Loucy (cell line): ENCODE measurements at regions not wholly inside any gene's neighbourhood (a gene's known extent, or its start where the extent isn't known, plus 50 kb on each side); places are given as distances from the start of the nearest gene placed in this dataset.

ENCODE experiments used
- H2AFZ ChIP-seq: fragments of 200-600 bp; sonication (generic); 2 replicates; pipeline ENCODE4 v1.6.0; 2016; ENCODE audit warnings: antibody characterized with exemption, mild to moderate bottlenecking, low read length, moderate library complexity
- H3F3A ChIP-seq: fragments of 200-600 bp; 2 replicates; pipeline ENCODE4 v1.6.0; 2016; ENCODE audit warnings: antibody characterized with exemption, low read depth, mild to moderate bottlenecking
- H3K27me3 ChIP-seq: fragments of 200-600 bp; sonication (generic); 2 replicates; pipeline ENCODE4 v1.6.1; 2014; ENCODE audit warnings: low read length, mild to moderate bottlenecking; ENCODE audit not compliant: insufficient read depth, poor library complexity, severe bottlenecking
- H3K36me3 ChIP-seq: fragments of 200-600 bp; sonication (generic); 2 replicates; pipeline ENCODE4 v1.6.1; 2016; ENCODE audit warnings: low read length; ENCODE audit not compliant: insufficient read depth
- H3K4me1 ChIP-seq: fragments of 200-600 bp; sonication (generic); 2 replicates; pipeline ENCODE4 v1.5.1; 2014; ENCODE audit warnings: low read length, mild to moderate bottlenecking; ENCODE audit not compliant: insufficient read depth, poor library complexity, severe bottlenecking
- H3K4me2 ChIP-seq: fragments of 200-600 bp; sonication (generic); 2 replicates; pipeline ENCODE4 v1.6.0; 2014; ENCODE audit warnings: antibody characterized with exemption, low read length, low read depth, mild to moderate bottlenecking; ENCODE audit not compliant: poor library complexity, severe bottlenecking
- H3K4me3 ChIP-seq: fragments of 200-600 bp; sonication (generic); 2 replicates; pipeline ENCODE4 v1.5.1; 2014; ENCODE audit warnings: low read length, mild to moderate bottlenecking, mixed read lengths; ENCODE audit not compliant: poor library complexity, severe bottlenecking
- H3K79me2 ChIP-seq: fragments of 200-600 bp; sonication (generic); 2 replicates; pipeline ENCODE4 v1.6.1; 2014; ENCODE audit warnings: low read length; ENCODE audit not compliant: insufficient read depth
- H3K9ac ChIP-seq: fragments of 200-600 bp; sonication (generic); 2 replicates; pipeline ENCODE4 v1.6.0; 2014; ENCODE audit warnings: mild to moderate bottlenecking, low read depth, low read length, moderate library complexity; ENCODE audit not compliant: poor library complexity, severe bottlenecking
- H3K9me2 ChIP-seq: fragments of 200-600 bp; sonication (generic); replicated peaks from 2 replicates; pipeline ENCODE4 v1.6.1; 2016; ENCODE audit warnings: low read depth, low read length, mixed read lengths
- H3K9me3 ChIP-seq: fragments of 200-600 bp; sonication (generic); 2 replicates; pipeline ENCODE4 v1.6.1; 2014; ENCODE audit warnings: mild to moderate bottlenecking, antibody characterized with exemption, low read length, low read depth; ENCODE audit not compliant: insufficient read depth
- H4K20me1 ChIP-seq: fragments of 200-600 bp; sonication (generic); 2 replicates; pipeline ENCODE4 v1.6.0; 2014; ENCODE audit warnings: antibody characterized with exemption, low read length, mild to moderate bottlenecking; ENCODE audit not compliant: insufficient read depth, poor library complexity, severe bottlenecking
- EZH2phosphoT487 ChIP-seq: fragments of 200-600 bp; IDR thresholded peaks from 2 replicates; pipeline ENCODE4 v1.6.1; 2018; ENCODE audit warnings: antibody characterized with exemption, mild to moderate bottlenecking, moderate library complexity, borderline replicate concordance
- TF ChIP-seq, protein P1 (sequence below): fragments of 200-600 bp; sonication (generic); conservative IDR thresholded peaks from 2 replicates; pipeline ENCODE4 v1.5.1; 2014; ENCODE audit warnings: mild to moderate bottlenecking, antibody characterized with exemption, low read length

DNA sequence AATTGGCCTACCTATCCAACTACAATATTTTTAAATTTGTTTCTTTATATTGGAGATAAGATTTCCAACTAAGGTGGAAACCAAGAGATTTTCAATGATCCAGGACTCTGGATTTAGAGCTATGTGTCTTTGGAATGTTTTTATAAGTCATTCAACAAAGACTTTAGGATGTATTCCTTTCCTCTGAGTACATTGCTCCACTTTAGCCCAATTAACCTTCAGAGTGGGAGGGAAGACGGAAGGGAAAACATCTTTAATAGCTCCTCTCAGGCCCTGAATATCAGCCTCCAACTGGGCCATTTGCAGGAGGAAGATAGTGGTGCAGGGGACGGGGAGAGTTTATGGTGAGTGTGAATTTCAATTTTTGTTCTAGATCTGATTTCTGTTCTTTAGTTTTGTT lies 239.2 kb downstream of the PIK3R1 start:
- no peaks in the 10 kb centered on the region for H3K9me3 ChIP-seq
- H3K79me2 ChIP-seq = no peaks in the 10 kb centered on the region
- H2AFZ ChIP-seq = no peak overlapping the region
- no peaks in the 10 kb centered on the region for H3K9me2 ChIP-seq
- no peak overlapping the region for H3K4me2 ChIP-seq
- H3K36me3 ChIP-seq = no peaks in the 10 kb centered on the region
- H3K4me3 ChIP-seq = no peak overlapping the region
- H3F3A ChIP-seq = no peaks in the 10 kb centered on the region
- no peaks in the 10 kb centered on the region for H4K20me1 ChIP-seq
- TF ChIP-seq, protein P1, sequence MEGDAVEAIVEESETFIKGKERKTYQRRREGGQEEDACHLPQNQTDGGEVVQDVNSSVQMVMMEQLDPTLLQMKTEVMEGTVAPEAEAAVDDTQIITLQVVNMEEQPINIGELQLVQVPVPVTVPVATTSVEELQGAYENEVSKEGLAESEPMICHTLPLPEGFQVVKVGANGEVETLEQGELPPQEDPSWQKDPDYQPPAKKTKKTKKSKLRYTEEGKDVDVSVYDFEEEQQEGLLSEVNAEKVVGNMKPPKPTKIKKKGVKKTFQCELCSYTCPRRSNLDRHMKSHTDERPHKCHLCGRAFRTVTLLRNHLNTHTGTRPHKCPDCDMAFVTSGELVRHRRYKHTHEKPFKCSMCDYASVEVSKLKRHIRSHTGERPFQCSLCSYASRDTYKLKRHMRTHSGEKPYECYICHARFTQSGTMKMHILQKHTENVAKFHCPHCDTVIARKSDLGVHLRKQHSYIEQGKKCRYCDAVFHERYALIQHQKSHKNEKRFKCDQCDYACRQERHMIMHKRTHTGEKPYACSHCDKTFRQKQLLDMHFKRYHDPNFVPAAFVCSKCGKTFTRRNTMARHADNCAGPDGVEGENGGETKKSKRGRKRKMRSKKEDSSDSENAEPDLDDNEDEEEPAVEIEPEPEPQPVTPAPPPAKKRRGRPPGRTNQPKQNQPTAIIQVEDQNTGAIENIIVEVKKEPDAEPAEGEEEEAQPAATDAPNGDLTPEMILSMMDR = no peak
- TF ChIP-seq EZH2phosphoT487 = no peak
- H3K27me3 ChIP-seq = no peaks in the 10 kb centered on the region
- no peak overlapping the region for H3K9ac ChIP-seq
- peaks cover 21% of the 10 kb centered on the region for H3K4me1 ChIP-seq

DNA sequence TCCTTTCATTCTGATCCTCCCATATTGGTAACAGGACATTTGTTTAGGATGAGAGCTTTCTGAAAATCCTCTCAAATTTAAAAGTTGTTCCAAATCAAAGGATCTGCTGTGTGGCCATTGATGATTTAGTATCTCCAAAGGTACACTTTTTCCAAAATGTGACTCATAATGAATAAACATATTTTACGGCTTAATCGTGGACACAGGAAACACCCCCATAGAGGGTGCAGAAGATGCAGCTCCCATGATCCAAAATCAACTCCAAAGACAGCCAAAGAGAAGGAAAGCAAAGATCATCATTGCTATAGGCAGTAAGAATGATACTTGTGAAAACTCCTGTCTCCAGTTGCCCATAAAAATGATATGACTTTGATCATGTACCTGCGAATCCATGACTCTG lies 239.7 kb downstream of the PIK3R1 start:
- no peak overlapping the region for H2AFZ ChIP-seq
- H3K4me3 ChIP-seq = no peak overlapping the region

DNA sequence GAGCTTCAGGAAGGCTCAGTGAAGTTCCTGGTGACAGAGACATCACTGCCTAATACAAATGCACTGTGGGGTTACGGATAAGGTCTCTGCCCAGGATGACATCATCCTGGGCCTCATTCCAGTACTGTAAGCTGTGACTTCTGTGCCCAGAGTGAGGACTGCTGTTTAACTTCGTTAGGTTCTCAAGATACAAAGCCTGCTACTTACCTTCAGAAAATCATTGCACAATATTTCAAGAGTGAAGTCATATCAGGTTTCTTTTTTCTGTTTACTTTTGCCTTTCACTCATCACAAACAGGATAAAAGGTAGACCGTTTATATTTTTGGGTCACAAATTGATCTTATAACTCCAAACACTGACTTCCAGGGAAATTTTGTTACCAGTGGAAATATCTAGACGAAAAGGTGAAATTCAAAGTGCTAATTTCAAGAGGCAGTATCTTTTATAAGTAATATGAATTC lies 241.2 kb downstream of the PIK3R1 start:
- H3K36me3 ChIP-seq = no peaks in the 10 kb centered on the region
- H2AFZ ChIP-seq = no peak overlapping the region
- no peaks in the 10 kb centered on the region for H4K20me1 ChIP-seq
- H3K9ac ChIP-seq = no peak overlapping the region
- no peaks in the 10 kb centered on the region for H3K9me2 ChIP-seq
- no peak overlapping the region for H3K4me3 ChIP-seq
- TF ChIP-seq EZH2phosphoT487 = no peak
- TF ChIP-seq, protein P1 = no peak
- H3K9me3 ChIP-seq = no peaks in the 10 kb centered on the region
- peaks cover 24% of the 10 kb centered on the region for H3K4me1 ChIP-seq
- H3K4me2 ChIP-seq = no peak overlapping the region
- H3K27me3 ChIP-seq = no peaks in the 10 kb centered on the region
- H3K79me2 ChIP-seq = no peaks in the 10 kb centered on the region
- no peaks in the 10 kb centered on the region for H3F3A ChIP-seq

More for the DNA sequence above, 239.7 kb downstream of the PIK3R1 start:
- Histone ChIP-seq H3K9ac (no peak overlapping the region), H3K9me3 (no peaks in the 10 kb centered on the region), H3K79me2 (no peaks in the 10 kb centered on the region), H3K27me3 (no peaks in the 10 kb centered on the region), H3K4me2 (no peak overlapping the region), H3K36me3 (no peaks in the 10 kb centered on the region), H3K4me1 (peaks cover 24% of the 10 kb centered on the region), H3K9me2 (no peaks in the 10 kb centered on the region), H3F3A (no peaks in the 10 kb centered on the region), H4K20me1 (no peaks in the 10 kb centered on the region)
- TF ChIP-seq, protein P1 = no peak
- no peak for TF ChIP-seq EZH2phosphoT487
